ENCODE measurements at regions not wholly inside any gene's neighbourhood (a gene's known extent, or its start where the extent isn't known, plus 50 kb on each side); places are given as distances from the start of the nearest gene placed in this dataset.

GRCh38 chr4:59374416-59374815 is 1825.7 kb upstream of the ADGRL3 start:
- TF ChIP-seq, protein P1, sequence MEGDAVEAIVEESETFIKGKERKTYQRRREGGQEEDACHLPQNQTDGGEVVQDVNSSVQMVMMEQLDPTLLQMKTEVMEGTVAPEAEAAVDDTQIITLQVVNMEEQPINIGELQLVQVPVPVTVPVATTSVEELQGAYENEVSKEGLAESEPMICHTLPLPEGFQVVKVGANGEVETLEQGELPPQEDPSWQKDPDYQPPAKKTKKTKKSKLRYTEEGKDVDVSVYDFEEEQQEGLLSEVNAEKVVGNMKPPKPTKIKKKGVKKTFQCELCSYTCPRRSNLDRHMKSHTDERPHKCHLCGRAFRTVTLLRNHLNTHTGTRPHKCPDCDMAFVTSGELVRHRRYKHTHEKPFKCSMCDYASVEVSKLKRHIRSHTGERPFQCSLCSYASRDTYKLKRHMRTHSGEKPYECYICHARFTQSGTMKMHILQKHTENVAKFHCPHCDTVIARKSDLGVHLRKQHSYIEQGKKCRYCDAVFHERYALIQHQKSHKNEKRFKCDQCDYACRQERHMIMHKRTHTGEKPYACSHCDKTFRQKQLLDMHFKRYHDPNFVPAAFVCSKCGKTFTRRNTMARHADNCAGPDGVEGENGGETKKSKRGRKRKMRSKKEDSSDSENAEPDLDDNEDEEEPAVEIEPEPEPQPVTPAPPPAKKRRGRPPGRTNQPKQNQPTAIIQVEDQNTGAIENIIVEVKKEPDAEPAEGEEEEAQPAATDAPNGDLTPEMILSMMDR (conservative IDR thresholded peaks at IDR 0.05; ENCODE audit: low read depth in 2 of 2), result peak; percentile 55 to 68
- no peak for TF ChIP-seq JUNB (IDR thresholded peaks at IDR 0.05; ENCODE audit: unreplicated experiment)
- TF ChIP-seq EZH2 (IDR thresholded peaks at IDR 0.05; ENCODE audit: low read depth, unreplicated experiment), result no peak
- TF ChIP-seq EZH2phosphoT487 (IDR thresholded peaks at IDR 0.05; ENCODE audit: unreplicated experiment), result no peak
- TF ChIP-seq REST (IDR thresholded peaks at IDR 0.05; ENCODE audit: unreplicated experiment), result no peak
- TF ChIP-seq POLR2AphosphoS5 (IDR thresholded peaks at IDR 0.05; ENCODE audit: low read depth), result no peak
- no peak for TF ChIP-seq CREB1 (CRISPR knock-in tag; IDR thresholded peaks at IDR 0.05; ENCODE audit: low read depth)
- no peak for TF ChIP-seq STAT1 (IDR thresholded peaks at IDR 0.05; ENCODE audit: unreplicated experiment)
- no peak for TF ChIP-seq ZNF331 (CRISPR knock-in tag; IDR thresholded peaks at IDR 0.05; ENCODE audit: low read depth)
- no peak for TF ChIP-seq NANOG (IDR thresholded peaks at IDR 0.05; ENCODE audit: borderline replicate concordance)
- no peak for TF ChIP-seq ETS1 (IDR thresholded peaks at IDR 0.05)
- TF ChIP-seq ZNF114 (CRISPR knock-in tag; IDR thresholded peaks at IDR 0.05), result no peak
- TF ChIP-seq, protein P2, sequence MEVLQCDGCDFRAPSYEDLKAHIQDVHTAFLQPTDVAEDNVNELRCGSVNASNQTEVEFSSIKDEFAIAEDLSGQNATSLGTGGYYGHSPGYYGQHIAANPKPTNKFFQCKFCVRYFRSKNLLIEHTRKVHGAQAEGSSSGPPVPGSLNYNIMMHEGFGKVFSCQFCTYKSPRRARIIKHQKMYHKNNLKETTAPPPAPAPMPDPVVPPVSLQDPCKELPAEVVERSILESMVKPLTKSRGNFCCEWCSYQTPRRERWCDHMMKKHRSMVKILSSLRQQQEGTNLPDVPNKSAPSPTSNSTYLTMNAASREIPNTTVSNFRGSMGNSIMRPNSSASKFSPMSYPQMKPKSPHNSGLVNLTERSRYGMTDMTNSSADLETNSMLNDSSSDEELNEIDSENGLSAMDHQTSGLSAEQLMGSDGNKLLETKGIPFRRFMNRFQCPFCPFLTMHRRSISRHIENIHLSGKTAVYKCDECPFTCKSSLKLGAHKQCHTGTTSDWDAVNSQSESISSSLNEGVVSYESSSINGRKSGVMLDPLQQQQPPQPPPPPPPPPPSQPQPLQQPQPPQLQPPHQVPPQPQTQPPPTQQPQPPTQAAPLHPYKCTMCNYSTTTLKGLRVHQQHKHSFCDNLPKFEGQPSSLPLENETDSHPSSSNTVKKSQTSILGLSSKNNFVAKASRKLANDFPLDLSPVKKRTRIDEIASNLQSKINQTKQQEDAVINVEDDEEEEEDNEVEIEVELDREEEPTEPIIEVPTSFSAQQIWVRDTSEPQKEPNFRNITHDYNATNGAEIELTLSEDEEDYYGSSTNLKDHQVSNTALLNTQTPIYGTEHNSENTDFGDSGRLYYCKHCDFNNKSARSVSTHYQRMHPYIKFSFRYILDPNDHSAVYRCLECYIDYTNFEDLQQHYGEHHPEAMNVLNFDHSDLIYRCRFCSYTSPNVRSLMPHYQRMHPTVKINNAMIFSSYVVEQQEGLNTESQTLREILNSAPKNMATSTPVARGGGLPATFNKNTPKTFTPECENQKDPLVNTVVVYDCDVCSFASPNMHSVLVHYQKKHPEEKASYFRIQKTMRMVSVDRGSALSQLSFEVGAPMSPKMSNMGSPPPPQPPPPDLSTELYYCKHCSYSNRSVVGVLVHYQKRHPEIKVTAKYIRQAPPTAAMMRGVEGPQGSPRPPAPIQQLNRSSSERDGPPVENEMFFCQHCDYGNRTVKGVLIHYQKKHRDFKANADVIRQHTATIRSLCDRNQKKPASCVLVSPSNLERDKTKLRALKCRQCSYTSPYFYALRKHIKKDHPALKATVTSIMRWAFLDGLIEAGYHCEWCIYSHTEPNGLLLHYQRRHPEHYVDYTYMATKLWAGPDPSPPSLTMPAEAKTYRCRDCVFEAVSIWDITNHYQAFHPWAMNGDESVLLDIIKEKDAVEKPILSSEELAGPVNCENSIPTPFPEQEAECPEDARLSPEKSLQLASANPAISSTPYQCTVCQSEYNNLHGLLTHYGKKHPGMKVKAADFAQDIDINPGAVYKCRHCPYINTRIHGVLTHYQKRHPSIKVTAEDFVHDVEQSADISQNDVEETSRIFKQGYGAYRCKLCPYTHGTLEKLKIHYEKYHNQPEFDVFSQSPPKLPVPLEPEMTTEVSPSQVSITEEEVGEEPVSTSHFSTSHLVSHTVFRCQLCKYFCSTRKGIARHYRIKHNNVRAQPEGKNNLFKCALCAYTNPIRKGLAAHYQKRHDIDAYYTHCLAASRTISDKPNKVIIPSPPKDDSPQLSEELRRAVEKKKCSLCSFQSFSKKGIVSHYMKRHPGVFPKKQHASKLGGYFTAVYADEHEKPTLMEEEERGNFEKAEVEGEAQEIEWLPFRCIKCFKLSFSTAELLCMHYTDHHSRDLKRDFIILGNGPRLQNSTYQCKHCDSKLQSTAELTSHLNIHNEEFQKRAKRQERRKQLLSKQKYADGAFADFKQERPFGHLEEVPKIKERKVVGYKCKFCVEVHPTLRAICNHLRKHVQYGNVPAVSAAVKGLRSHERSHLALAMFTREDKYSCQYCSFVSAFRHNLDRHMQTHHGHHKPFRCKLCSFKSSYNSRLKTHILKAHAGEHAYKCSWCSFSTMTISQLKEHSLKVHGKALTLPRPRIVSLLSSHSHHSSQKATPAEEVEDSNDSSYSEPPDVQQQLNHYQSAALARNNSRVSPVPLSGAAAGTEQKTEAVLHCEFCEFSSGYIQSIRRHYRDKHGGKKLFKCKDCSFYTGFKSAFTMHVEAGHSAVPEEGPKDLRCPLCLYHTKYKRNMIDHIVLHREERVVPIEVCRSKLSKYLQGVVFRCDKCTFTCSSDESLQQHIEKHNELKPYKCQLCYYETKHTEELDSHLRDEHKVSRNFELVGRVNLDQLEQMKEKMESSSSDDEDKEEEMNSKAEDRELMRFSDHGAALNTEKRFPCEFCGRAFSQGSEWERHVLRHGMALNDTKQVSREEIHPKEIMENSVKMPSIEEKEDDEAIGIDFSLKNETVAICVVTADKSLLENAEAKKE (CRISPR knock-in tag; IDR thresholded peaks at IDR 0.05), result no peak
